ENCODE measurements at regions not wholly inside any gene's neighbourhood (a gene's known extent, or its start where the extent isn't known, plus 50 kb on each side); places are given as distances from the start of the nearest gene placed in this dataset.

GRCh38 chr1:172905452-172905851, 145.3 kb downstream of the TNFSF18 start:
- TF ChIP-seq, protein P1, sequence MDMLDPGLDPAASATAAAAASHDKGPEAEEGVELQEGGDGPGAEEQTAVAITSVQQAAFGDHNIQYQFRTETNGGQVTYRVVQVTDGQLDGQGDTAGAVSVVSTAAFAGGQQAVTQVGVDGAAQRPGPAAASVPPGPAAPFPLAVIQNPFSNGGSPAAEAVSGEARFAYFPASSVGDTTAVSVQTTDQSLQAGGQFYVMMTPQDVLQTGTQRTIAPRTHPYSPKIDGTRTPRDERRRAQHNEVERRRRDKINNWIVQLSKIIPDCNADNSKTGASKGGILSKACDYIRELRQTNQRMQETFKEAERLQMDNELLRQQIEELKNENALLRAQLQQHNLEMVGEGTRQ (CRISPR knock-in tag; IDR thresholded peaks at IDR 0.05) = no peak
- TF ChIP-seq, protein P2, sequence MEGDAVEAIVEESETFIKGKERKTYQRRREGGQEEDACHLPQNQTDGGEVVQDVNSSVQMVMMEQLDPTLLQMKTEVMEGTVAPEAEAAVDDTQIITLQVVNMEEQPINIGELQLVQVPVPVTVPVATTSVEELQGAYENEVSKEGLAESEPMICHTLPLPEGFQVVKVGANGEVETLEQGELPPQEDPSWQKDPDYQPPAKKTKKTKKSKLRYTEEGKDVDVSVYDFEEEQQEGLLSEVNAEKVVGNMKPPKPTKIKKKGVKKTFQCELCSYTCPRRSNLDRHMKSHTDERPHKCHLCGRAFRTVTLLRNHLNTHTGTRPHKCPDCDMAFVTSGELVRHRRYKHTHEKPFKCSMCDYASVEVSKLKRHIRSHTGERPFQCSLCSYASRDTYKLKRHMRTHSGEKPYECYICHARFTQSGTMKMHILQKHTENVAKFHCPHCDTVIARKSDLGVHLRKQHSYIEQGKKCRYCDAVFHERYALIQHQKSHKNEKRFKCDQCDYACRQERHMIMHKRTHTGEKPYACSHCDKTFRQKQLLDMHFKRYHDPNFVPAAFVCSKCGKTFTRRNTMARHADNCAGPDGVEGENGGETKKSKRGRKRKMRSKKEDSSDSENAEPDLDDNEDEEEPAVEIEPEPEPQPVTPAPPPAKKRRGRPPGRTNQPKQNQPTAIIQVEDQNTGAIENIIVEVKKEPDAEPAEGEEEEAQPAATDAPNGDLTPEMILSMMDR (IDR thresholded peaks at IDR 0.05) = no peak
- TF ChIP-seq JUN (CRISPR knock-in tag; IDR thresholded peaks at IDR 0.05) (no peak), TP53 (CRISPR knock-in tag; IDR thresholded peaks at IDR 0.05) (no peak), NR2C2 (CRISPR knock-in tag; IDR thresholded peaks at IDR 0.05) (no peak), PREB (CRISPR knock-in tag; IDR thresholded peaks at IDR 0.05; ENCODE audit: borderline replicate concordance) (no peak), ZNF121 (CRISPR knock-in tag; IDR thresholded peaks at IDR 0.05) (no peak)
- TF ChIP-seq, protein P3, sequence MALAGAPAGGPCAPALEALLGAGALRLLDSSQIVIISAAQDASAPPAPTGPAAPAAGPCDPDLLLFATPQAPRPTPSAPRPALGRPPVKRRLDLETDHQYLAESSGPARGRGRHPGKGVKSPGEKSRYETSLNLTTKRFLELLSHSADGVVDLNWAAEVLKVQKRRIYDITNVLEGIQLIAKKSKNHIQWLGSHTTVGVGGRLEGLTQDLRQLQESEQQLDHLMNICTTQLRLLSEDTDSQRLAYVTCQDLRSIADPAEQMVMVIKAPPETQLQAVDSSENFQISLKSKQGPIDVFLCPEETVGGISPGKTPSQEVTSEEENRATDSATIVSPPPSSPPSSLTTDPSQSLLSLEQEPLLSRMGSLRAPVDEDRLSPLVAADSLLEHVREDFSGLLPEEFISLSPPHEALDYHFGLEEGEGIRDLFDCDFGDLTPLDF (CRISPR knock-in tag; IDR thresholded peaks at IDR 0.05) = no peak
- TF ChIP-seq, protein P4, sequence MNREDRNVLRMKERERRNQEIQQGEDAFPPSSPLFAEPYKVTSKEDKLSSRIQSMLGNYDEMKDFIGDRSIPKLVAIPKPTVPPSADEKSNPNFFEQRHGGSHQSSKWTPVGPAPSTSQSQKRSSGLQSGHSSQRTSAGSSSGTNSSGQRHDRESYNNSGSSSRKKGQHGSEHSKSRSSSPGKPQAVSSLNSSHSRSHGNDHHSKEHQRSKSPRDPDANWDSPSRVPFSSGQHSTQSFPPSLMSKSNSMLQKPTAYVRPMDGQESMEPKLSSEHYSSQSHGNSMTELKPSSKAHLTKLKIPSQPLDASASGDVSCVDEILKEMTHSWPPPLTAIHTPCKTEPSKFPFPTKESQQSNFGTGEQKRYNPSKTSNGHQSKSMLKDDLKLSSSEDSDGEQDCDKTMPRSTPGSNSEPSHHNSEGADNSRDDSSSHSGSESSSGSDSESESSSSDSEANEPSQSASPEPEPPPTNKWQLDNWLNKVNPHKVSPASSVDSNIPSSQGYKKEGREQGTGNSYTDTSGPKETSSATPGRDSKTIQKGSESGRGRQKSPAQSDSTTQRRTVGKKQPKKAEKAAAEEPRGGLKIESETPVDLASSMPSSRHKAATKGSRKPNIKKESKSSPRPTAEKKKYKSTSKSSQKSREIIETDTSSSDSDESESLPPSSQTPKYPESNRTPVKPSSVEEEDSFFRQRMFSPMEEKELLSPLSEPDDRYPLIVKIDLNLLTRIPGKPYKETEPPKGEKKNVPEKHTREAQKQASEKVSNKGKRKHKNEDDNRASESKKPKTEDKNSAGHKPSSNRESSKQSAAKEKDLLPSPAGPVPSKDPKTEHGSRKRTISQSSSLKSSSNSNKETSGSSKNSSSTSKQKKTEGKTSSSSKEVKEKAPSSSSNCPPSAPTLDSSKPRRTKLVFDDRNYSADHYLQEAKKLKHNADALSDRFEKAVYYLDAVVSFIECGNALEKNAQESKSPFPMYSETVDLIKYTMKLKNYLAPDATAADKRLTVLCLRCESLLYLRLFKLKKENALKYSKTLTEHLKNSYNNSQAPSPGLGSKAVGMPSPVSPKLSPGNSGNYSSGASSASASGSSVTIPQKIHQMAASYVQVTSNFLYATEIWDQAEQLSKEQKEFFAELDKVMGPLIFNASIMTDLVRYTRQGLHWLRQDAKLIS (CRISPR knock-in tag; IDR thresholded peaks at IDR 0.05; ENCODE audit: borderline replicate concordance) = no peak
